ENCODE measurements at regions not wholly inside any gene's neighbourhood (a gene's known extent, or its start where the extent isn't known, plus 50 kb on each side); places are given as distances from the start of the nearest gene placed in this dataset.

DNA sequence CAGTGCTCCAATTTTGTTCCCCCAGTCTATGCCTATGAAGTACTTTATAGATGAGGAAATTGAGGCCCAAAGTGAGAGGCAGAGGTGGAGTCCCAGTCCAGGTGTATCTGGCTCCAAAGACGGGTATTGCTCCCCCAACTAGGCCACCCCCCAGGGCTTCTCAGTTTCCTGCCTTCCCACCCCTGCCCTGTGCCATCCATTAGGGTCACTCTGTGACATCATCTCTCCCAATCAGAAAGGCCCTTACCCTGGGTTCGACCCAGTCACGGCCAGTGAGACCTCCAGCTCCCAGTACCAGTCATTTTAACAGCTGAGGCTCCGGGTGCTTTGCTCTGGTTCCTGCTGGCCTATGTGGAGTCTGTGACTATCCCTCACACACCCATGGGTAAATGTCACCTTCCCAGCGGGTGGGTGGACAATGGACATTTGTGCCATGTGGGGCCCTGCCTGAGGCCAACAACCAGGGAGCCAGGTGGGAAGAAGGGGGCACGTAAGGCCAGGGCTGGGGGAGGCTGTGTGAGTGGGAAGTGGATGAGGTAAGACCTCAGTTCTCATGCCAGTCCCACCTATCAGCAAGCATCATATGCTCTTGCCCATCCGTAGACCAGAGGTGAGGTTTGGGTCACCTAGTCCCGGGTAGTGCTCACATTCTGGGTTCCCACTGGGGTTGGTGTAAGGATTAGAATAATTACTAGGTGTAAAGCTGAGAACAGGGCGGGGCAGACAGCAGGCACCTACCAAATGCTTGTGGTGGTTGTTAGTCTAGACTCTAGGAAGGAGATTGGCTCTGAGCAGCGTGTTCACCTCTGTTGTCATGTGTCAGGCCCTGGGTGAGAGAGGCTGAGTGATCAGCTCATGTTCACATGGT lies 685.9 kb downstream of the MATN1 start:
- TF ChIP-seq GABPA (IDR thresholded peaks at IDR 0.05; ENCODE audit: low read depth) (no peak), KAT2A (conservative IDR thresholded peaks at IDR 0.05; ENCODE audit: control insufficient read depth, low read depth, low read length) (no peak), EZH2 (IDR thresholded peaks at IDR 0.05; ENCODE audit: borderline replicate concordance, control insufficient read depth, low read depth, low read length) (no peak), SIN3A (IDR thresholded peaks at IDR 0.05; ENCODE audit: low read depth, low read length) (no peak), HCFC1 (IDR thresholded peaks at IDR 0.05; ENCODE audit: low read length) (no peak), MEF2A (IDR thresholded peaks at IDR 0.05; ENCODE audit: insufficient read depth, low read depth, low read length) (no peak), FOXM1 (IDR thresholded peaks at IDR 0.05; ENCODE audit: low read depth, low read length) (no peak), MXI1 (IDR thresholded peaks at IDR 0.05; ENCODE audit: low read depth, low read length) (no peak), ESRRA (IDR thresholded peaks at IDR 0.05; ENCODE audit: low read length) (no peak)
- TF ChIP-seq, protein P1, sequence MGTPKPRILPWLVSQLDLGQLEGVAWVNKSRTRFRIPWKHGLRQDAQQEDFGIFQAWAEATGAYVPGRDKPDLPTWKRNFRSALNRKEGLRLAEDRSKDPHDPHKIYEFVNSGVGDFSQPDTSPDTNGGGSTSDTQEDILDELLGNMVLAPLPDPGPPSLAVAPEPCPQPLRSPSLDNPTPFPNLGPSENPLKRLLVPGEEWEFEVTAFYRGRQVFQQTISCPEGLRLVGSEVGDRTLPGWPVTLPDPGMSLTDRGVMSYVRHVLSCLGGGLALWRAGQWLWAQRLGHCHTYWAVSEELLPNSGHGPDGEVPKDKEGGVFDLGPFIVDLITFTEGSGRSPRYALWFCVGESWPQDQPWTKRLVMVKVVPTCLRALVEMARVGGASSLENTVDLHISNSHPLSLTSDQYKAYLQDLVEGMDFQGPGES (IDR thresholded peaks at IDR 0.05), result no peak
- TF ChIP-seq, protein P2, sequence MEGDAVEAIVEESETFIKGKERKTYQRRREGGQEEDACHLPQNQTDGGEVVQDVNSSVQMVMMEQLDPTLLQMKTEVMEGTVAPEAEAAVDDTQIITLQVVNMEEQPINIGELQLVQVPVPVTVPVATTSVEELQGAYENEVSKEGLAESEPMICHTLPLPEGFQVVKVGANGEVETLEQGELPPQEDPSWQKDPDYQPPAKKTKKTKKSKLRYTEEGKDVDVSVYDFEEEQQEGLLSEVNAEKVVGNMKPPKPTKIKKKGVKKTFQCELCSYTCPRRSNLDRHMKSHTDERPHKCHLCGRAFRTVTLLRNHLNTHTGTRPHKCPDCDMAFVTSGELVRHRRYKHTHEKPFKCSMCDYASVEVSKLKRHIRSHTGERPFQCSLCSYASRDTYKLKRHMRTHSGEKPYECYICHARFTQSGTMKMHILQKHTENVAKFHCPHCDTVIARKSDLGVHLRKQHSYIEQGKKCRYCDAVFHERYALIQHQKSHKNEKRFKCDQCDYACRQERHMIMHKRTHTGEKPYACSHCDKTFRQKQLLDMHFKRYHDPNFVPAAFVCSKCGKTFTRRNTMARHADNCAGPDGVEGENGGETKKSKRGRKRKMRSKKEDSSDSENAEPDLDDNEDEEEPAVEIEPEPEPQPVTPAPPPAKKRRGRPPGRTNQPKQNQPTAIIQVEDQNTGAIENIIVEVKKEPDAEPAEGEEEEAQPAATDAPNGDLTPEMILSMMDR (IDR thresholded peaks at IDR 0.05 in 2 of 3, conservative IDR thresholded peaks at IDR 0.05 in 1 of 3; ENCODE audit: control insufficient read depth in 2 of 3, extremely low read depth in 1 of 3, insufficient read depth in 1 of 3, low read depth in 3 of 3, low read length in 3 of 3), result no peak
